SJCRH30 (cell line): ENCODE measurements at regions not wholly inside any gene's neighbourhood (a gene's known extent, or its start where the extent isn't known, plus 50 kb on each side); places are given as distances from the start of the nearest gene placed in this dataset.

Source experiments
- DNase-seq, 2 experiments: peaks; one replicate each; pipeline ENCODE4 v3.0.0-alpha.2; 2015 to 2020
- H3K27ac ChIP-seq: fragments of 250-450 bp; sonication (Bioruptor Pico); 2 replicates; pipeline ENCODE4 v1.5.1; 2020; ENCODE audit warnings: mild to moderate bottlenecking, moderate library complexity
- H3K27me3 ChIP-seq: fragments of 250-450 bp; sonication (Bioruptor Pico); 2 replicates; pipeline ENCODE4 v1.5.1; 2020; ENCODE audit warnings: mild to moderate bottlenecking, moderate library complexity
- H3K36me3 ChIP-seq: fragments of 250-450 bp; sonication (Bioruptor Pico); 2 replicates; pipeline ENCODE4 v1.5.1; 2020; ENCODE audit warnings: mild to moderate bottlenecking, moderate library complexity
- H3K4me1 ChIP-seq: fragments of 250-450 bp; sonication (Bioruptor Pico); 2 replicates; pipeline ENCODE4 v1.5.1; 2020; ENCODE audit warnings: mild to moderate bottlenecking, moderate library complexity
- H3K4me3 ChIP-seq: fragments of 250-450 bp; sonication (Bioruptor Pico); 2 replicates; pipeline ENCODE4 v1.5.1; 2020; ENCODE audit warnings: mild to moderate bottlenecking, moderate library complexity
- H3K9me3 ChIP-seq: fragments of 250-450 bp; sonication (Bioruptor Pico); replicated peaks from 2 replicates; pipeline ENCODE4 v1.5.1; 2020; ENCODE audit warnings: mild to moderate bottlenecking, moderate library complexity

DNA sequence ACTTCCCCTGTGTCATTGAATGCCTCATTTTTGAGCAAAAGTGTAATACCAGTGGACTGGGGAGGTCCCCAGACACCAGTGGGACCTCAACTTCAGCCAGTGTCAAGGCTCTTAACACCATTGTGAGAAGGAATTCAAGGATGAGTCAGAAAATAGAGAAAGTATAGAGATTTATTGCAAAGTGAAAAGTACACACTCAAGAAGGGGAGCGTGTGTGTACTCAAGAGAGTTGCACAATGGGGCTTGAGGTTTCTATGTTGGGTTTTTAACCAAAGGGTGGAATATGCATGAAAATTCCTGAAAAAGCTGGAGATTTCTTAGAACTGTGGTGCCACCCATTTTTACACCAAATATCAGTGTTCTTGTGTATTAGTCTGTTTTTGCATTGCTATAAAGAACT, 81.9 kb downstream of the ADCYAP1 start:
- no peaks in the 10 kb centered on the region for H3K9me3 ChIP-seq
- DNase-seq: no peak
- H3K27ac ChIP-seq: peak overlapping the region; percentile 45
- H3K4me1 ChIP-seq: peaks cover 36% of the 10 kb centered on the region
- H3K4me3 ChIP-seq: no peak overlapping the region
- no peaks in the 10 kb centered on the region for H3K27me3 ChIP-seq
- no peaks in the 10 kb centered on the region for H3K36me3 ChIP-seq

DNA sequence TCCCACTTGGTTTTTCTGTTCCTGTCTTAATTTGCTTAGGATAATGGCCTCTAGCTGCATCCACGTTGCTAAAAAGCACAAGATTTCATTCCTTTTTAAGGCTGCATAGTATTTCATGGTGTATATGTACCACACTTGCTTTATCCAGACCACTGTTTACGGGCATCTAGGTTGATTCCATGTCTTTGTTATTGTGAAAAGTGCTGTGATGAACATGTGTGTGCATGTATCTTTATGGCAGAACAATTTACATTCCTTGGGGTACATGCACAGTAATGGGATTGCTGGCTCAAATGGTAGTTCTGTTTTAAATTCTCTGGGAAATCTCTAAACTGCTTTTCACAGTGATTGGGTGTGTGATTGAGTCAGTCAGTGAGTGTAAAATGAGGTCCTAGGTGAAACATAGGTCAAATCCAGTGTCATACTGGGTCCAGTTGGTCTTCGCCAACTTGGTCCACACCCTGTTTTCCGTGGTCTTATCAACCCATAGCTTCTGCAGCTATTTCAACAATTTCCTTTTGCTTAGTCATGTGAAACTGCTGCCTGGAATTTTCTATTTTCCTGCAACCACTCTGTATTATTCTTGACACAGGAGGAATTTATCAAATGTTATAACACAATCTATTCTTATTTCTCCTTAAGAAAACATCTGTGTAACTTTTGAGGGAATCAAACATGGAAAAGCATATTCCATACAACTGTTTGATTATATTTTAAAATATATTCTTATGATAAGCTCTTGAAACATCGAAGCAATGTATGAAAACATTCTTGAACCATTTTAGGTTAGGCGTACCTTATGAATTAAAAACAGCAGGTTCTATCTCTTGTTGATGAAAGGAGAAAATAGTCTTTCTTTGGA, 82.9 kb downstream of the ADCYAP1 start:
- no peak for DNase-seq
- Histone ChIP-seq H3K4me1 (peaks cover 41% of the 10 kb centered on the region), H3K36me3 (no peaks in the 10 kb centered on the region), H3K27ac (no peak overlapping the region), H3K9me3 (no peaks in the 10 kb centered on the region; the same call in 1 of the 2 replicates), H3K27me3 (no peaks in the 10 kb centered on the region), H3K4me3 (no peak overlapping the region)

DNA sequence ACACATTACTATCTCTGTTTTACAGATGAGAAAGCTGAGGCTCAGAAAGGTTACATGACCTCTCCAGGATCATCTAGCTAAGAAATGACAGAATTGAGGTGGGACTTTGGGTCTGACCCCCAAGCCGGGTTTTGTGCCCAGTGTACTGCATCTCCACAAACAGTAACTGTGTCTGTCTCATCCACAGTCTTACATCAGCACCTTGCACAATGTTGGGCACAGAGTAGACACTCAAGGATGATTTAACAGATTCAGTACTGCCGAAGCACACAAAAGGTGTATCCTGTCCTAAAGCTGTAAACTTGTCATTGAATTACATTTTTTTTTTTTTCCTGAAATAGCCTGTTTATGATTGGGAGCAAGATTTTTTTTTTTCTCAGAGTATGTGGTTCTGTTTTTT, 84.8 kb downstream of the ADCYAP1 start:
- Histone ChIP-seq H3K4me3 (no peak overlapping the region), H3K9me3 (no peaks in the 10 kb centered on the region; the same call in none of the 2 replicates), H3K27me3 (no peaks in the 10 kb centered on the region), H3K27ac (no peak overlapping the region), H3K36me3 (no peaks in the 10 kb centered on the region), H3K4me1 (peaks cover 37% of the 10 kb centered on the region)
- DNase-seq: no peak

DNA sequence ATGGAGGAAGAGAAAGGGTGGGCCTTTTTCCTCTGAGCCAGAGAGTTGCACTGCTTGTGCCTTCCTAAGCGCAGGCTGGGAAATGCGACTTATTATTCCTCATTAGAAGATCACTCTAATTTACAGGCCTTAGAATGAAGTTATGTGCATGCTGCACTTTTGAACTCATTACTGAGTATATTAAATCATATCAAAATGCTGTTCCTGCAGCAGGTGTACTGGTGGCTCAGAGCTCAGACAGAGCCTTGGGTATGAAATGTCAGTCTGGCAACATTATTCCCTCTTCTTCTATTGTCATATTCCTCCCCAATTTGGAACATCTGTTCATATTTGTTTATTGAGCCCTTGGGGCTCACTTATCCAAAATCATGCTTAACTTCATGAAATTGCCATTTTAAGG, 85.5 kb downstream of the ADCYAP1 start:
- Histone ChIP-seq H3K36me3 (no peaks in the 10 kb centered on the region), H3K9me3 (no peaks in the 10 kb centered on the region; the same call in none of the 2 replicates), H3K4me3 (no peak overlapping the region), H3K27ac (no peak overlapping the region), H3K4me1 (peaks cover 29% of the 10 kb centered on the region), H3K27me3 (no peaks in the 10 kb centered on the region)
- peak in 1 of 2 experiments; percentile 16 for DNase-seq

DNA sequence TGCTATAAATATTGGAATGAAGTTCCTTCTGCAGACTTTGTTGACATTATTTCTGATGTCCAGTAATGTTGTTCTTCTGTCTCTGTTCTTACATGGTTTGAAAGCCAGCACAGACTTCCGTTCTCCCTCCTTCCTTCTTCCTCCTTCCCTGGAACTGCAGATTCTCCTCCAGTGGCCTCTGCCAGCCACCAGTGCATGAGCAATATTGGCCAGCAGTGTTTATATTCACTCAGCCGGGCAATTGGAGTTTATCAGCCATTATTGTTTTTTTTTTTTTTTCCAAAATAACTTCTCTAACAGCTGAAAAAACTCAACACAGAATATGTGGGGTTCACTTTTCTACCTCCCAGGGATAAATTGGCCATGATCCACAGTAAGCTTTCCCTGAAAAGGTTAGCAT, 86.8 kb downstream of the ADCYAP1 start:
- DNase-seq: peak; percentile 57 to 75
- Histone ChIP-seq H3K4me1 (peaks cover 19% of the 10 kb centered on the region), H3K36me3 (no peaks in the 10 kb centered on the region), H3K27ac (no peak overlapping the region), H3K9me3 (no peaks in the 10 kb centered on the region; the same call in none of the 2 replicates), H3K27me3 (no peaks in the 10 kb centered on the region), H3K4me3 (no peak overlapping the region)

DNA sequence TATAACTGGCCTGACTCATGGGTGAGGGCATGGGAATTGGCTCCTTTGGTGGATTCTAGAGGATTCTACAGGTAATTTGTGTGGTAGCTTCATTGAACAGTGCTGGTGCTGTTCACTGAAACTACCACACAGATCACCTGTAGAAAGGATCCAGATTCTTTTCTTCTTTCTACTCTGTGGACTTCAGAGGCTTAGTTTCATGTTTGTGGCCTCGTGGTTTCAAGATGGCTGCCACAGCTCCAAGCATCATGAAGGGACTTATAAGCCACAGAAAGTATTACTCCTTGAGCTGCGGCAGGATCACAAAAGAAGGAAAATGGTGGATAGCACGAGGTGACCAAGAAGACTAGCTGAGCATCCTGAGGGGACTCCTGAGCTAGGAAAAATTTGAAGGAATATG, 88.9 kb downstream of the ADCYAP1 start:
- DNase-seq: no peak
- Histone ChIP-seq H3K4me3 (no peak overlapping the region), H3K36me3 (no peaks in the 10 kb centered on the region), H3K27me3 (no peaks in the 10 kb centered on the region), H3K4me1 (peaks cover 20% of the 10 kb centered on the region), H3K9me3 (no peaks in the 10 kb centered on the region; the same call in none of the 2 replicates), H3K27ac (no peak overlapping the region)

DNA sequence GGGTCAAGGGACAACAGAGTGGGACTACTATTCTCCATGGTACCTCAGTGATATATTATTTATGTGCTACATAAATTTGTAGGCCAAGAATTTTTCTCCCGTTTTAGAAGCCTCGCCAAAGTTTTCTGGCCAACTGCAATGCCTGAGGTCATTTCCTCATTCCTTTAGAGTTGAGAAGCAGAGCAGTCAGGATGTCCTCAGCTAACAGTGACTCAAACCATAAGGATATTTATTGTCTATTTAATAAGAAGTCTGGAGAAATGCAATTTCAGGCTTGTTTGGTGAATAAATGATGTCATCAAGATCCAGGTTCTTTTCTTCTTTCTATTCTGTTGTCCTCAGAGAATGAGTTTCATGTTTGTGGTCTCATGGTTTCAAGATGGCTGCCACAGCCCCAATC, 91.0 kb downstream of the ADCYAP1 start:
- peaks cover 24% of the 10 kb centered on the region for H3K4me1 ChIP-seq
- no peak overlapping the region for H3K27ac ChIP-seq
- no peaks in the 10 kb centered on the region; the same call in none of the 2 replicates for H3K9me3 ChIP-seq
- no peaks in the 10 kb centered on the region for H3K36me3 ChIP-seq
- no peak overlapping the region for H3K4me3 ChIP-seq
- DNase-seq: no peak
- no peaks in the 10 kb centered on the region for H3K27me3 ChIP-seq

DNA sequence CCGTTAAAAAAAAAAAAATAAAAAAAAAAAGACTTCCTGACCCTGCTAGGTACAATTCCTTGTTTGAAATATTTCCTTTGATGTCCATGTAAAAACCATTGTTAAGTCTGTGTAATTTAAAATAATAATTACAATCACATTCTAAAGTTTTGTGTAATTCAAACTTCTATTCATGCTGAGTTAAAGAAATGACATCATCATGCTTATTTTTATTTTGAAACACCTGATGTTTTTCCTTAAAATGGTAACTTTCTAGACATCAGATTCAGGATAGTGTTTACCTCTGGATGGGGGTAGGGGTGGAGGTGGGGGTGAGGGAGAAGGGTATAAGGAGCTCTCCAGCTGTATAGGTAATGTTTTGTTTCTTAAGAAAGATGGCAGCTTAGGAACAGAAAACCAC, 92.8 kb downstream of the ADCYAP1 start:
- H3K4me1 ChIP-seq: peaks cover 10% of the 10 kb centered on the region
- no peak for DNase-seq
- H3K36me3 ChIP-seq: no peaks in the 10 kb centered on the region
- H3K9me3 ChIP-seq: no peaks in the 10 kb centered on the region; the same call in 1 of the 2 replicates
- H3K27me3 ChIP-seq: no peaks in the 10 kb centered on the region
- H3K27ac ChIP-seq: no peak overlapping the region
- H3K4me3 ChIP-seq: no peak overlapping the region

DNA sequence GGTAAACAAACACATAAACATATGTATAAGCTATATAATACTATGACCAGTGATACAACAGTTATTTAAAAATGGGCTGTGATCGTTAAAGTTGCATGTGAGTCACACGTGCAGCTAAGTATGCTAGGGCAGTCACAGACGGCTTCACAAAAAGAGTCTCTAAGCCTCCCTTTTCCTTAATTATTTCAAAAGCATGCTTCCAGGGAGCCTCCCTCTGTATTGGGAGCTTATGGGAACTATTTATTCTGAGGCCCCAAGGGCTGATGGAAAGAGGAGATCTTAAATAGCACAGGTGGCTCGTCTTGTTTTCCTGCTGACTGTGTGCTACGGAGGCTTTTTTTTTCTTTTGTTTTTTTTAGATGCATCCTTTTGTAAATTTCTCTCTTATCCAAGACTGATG, 94.3 kb downstream of the ADCYAP1 start:
- Histone ChIP-seq H3K27ac (no peak overlapping the region), H3K4me3 (no peak overlapping the region), H3K27me3 (no peaks in the 10 kb centered on the region), H3K36me3 (no peaks in the 10 kb centered on the region), H3K9me3 (no peaks in the 10 kb centered on the region; the same call in 1 of the 2 replicates), H3K4me1 (peaks cover 10% of the 10 kb centered on the region)
- DNase-seq: peak in 1 of 2 experiments; percentile 55

DNA sequence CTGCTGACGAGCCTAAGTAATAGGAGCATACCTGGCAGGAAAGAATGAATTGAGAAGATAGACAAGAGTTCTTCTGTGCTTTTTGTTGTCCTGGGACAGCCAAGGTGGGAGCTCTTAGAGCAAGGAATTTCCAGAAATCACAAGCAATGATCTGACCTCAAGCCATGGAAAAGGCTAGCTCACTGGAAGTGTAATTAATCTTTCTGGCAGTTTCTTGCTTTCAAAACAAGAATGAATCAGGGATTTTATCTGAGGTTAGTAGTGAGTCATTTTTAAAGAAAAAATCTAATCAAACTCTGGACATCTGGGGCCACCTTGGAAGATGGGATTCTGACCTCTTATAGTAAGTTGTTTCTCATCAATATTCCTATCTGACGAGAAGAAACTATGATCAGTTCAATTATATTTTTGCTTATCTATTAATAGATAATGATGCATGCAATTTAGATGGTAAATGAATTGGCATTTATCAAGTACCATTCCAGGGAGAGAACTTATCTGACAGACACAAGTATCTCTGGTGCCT, 98.0 kb downstream of the ADCYAP1 start:
- Histone ChIP-seq H3K27ac (no peak overlapping the region), H3K27me3 (no peaks in the 10 kb centered on the region), H3K4me1 (peaks cover 10% of the 10 kb centered on the region), H3K36me3 (no peaks in the 10 kb centered on the region), H3K4me3 (no peak overlapping the region), H3K9me3 (no peaks in the 10 kb centered on the region)
- DNase-seq: no peak

DNA sequence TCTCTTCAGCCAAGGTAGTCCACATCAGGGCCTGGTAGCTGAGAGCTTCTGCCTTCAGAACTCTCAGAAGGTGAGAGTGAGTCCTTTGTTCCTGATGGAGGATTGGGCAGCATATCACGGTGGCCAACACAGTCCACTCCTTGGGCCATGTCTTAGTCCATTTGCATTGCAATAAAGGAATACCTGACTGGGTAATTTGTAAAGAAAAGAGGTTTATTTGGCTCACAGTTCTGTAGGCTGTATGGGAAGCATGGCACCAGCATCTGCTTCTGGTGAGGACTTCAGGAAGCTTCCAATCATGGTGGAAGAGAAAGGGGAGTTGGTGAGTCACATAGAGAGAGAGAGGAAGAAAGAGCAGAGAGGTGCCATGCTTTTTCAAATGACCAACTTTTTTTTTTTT, 98.8 kb downstream of the ADCYAP1 start:
- Histone ChIP-seq H3K9me3 (no peaks in the 10 kb centered on the region), H3K27ac (no peak overlapping the region), H3K27me3 (no peaks in the 10 kb centered on the region), H3K4me1 (peaks cover 8% of the 10 kb centered on the region), H3K36me3 (no peaks in the 10 kb centered on the region), H3K4me3 (no peak overlapping the region)
- DNase-seq: no peak

DNA sequence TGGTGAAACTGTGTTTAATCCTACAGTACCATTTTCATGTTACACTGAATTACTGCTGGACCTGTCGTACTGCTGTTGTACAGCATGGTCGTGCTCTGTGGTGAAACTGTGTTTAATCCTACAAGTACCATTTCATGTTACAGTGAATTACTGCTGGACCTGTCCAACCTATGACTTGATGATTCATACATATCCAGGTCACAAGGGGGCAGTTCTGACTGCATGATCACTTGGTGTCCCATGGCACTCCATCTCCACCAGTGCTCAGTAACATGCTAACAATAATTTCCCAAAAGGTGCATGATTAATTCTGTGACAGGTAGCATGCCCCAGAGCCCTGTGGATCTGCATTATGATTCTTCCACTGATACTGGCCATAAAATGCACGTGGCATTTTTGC, 101.6 kb downstream of the ADCYAP1 start:
- H3K36me3 ChIP-seq: no peaks in the 10 kb centered on the region
- no peak overlapping the region for H3K27ac ChIP-seq
- no peaks in the 10 kb centered on the region for H3K9me3 ChIP-seq
- H3K4me3 ChIP-seq: no peak overlapping the region
- H3K27me3 ChIP-seq: no peaks in the 10 kb centered on the region
- H3K4me1 ChIP-seq: no peaks in the 10 kb centered on the region
- no peak for DNase-seq

DNA sequence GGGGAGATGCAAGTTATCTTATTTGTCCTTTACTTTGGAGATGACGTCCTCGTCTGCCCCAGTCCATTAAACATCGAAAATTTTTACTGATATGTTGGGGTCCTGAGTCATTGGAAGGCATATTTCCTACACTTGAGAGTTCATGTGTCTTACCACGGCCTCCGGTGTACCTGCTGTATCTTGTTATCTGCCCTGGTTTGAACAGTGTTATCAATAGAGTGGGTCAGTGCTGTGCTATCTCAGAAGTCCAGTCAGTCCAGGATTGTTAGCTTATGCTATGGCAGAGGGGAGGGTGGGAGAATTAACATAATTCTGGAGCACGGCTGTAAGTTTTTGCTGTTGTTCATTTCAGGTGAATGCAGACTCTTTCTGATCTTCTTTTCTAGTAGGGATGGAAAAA, 102.3 kb downstream of the ADCYAP1 start:
- DNase-seq: no peak
- Histone ChIP-seq H3K27ac (no peak overlapping the region), H3K9me3 (no peaks in the 10 kb centered on the region), H3K4me1 (no peaks in the 10 kb centered on the region), H3K4me3 (no peak overlapping the region), H3K36me3 (no peaks in the 10 kb centered on the region), H3K27me3 (no peaks in the 10 kb centered on the region)

DNA sequence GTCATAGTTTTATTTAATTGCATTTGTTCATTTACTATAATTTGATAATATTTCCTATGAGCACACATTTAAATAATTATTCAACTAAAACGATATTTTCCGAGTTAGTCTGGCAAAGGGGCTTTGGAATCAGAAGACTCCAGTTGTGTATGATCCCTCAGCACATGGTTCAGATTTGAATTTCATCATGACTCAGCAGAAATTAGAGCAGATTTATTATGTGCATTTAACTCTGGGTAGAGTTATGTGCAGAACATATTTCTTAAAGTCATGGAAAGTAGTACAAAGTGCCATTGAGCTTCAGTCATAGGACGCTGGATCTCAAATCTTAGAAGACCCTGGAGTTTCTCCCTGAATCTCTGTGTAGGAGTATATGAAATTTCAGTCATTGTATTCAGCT, 106.7 kb downstream of the ADCYAP1 start:
- no peak for DNase-seq

DNA sequence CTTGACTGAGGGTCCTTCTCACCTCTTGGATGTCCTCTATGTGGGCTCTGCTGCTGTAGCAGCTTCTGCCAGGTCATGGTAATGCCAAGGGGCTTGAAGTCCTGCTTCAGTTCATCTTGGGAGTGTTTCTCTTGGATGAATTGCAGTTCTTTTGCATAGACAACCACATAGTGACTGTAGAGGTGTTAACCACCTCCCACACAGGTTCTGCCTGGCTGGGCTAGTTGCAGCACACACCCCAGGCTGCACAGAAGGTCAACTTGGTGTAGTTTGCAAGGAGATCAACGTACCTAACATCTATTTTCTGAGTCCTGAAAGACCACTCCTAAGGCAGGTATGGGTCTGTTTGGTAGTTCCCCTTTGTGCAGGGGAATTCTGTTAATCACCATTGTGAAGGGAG, 108.1 kb downstream of the ADCYAP1 start:
- no peaks in the 10 kb centered on the region for H3K9me3 ChIP-seq
- DNase-seq: no peak
- no peaks in the 10 kb centered on the region for H3K36me3 ChIP-seq
- H3K4me3 ChIP-seq: no peak overlapping the region
- no peaks in the 10 kb centered on the region for H3K27me3 ChIP-seq
- no peak overlapping the region for H3K27ac ChIP-seq
- peaks cover 40% of the 10 kb centered on the region for H3K4me1 ChIP-seq

More for the DNA sequence above, 106.7 kb downstream of the ADCYAP1 start:
- Histone ChIP-seq H3K27me3 (no peaks in the 10 kb centered on the region), H3K9me3 (no peaks in the 10 kb centered on the region), H3K4me1 (peaks cover 29% of the 10 kb centered on the region), H3K36me3 (no peaks in the 10 kb centered on the region), H3K27ac (no peak overlapping the region), H3K4me3 (no peak overlapping the region)
